OCI-LY1 (cell line): ENCODE measurements at regions not wholly inside any gene's neighbourhood (a gene's known extent, or its start where the extent isn't known, plus 50 kb on each side); places are given as distances from the start of the nearest gene placed in this dataset.

Source experiments
- EZH2 ChIP-seq: fragments of 200-600 bp; sonication (generic), shearing (Covaris generic); IDR thresholded peaks from 2 replicates; pipeline ENCODE4 v1.8.0; 2017; ENCODE audit warnings: borderline replicate concordance, mixed run types, mild to moderate bottlenecking, antibody characterized with exemption, low read length, moderate library complexity, mixed read lengths
- TF ChIP-seq, protein P1 (sequence below): fragments of 200-600 bp; sonication (generic), shearing (Covaris generic); IDR thresholded peaks from 2 replicates; pipeline ENCODE4 v1.5.1; 2017; ENCODE audit warnings: mild to moderate bottlenecking, antibody characterized with exemption, low read length, moderate library complexity, mixed read lengths

DNA sequence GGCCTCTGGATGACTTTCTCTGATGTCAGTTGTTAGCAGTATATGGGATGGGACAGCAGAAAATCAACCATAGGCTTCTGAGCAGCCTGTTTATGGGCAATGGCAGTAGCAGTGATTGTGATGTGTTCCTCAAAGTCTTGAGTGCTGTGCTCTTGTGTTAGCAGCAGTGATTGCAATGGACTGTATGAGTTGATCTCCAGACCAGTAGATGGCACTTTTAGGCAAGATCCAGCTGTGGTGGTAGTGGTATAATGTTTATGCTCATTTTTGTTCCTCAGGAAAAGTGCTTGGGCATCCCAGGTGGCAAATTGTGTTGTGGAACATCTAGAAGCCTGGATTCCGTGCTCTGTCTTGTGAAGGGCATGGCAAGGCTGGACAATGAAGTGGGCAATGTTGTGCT lies 181.6 kb upstream of the SYNCRIP start:
- TF ChIP-seq, protein P1, sequence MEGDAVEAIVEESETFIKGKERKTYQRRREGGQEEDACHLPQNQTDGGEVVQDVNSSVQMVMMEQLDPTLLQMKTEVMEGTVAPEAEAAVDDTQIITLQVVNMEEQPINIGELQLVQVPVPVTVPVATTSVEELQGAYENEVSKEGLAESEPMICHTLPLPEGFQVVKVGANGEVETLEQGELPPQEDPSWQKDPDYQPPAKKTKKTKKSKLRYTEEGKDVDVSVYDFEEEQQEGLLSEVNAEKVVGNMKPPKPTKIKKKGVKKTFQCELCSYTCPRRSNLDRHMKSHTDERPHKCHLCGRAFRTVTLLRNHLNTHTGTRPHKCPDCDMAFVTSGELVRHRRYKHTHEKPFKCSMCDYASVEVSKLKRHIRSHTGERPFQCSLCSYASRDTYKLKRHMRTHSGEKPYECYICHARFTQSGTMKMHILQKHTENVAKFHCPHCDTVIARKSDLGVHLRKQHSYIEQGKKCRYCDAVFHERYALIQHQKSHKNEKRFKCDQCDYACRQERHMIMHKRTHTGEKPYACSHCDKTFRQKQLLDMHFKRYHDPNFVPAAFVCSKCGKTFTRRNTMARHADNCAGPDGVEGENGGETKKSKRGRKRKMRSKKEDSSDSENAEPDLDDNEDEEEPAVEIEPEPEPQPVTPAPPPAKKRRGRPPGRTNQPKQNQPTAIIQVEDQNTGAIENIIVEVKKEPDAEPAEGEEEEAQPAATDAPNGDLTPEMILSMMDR = no peak
- TF ChIP-seq EZH2 = no peak
